Urinary bladder (tissue), 3 donors: ENCODE measurements at regions not wholly inside any gene's neighbourhood (a gene's known extent, or its start where the extent isn't known, plus 50 kb on each side); places are given as distances from the start of the nearest gene placed in this dataset.
"Not testable (repeated sequence)": the region's sequence is repeated elsewhere in the genome, so short reads cannot be mapped to it uniquely, and the experiment has no call there.

ENCODE experiments used
- DNase-seq: peaks from one replicate; pipeline ENCODE4 v3.0.0-alpha.2; 2015; ENCODE audit errors: extremely low spot score
- H3K27ac ChIP-seq: one replicate; pipeline ENCODE4 v1.5.1; 2013; ENCODE audit warnings: low read depth, mild to moderate bottlenecking, moderate library complexity
- H3K36me3 ChIP-seq: one replicate; pipeline ENCODE4 v1.6.1; 2013; ENCODE audit warnings: mild to moderate bottlenecking, moderate library complexity; ENCODE audit not compliant: insufficient read depth
- H3K4me1 ChIP-seq: one replicate; pipeline ENCODE4 v1.6.1; 2013; ENCODE audit warnings: mild to moderate bottlenecking, moderate library complexity; ENCODE audit not compliant: insufficient read depth
- H3K4me3 ChIP-seq: one replicate; pipeline ENCODE4 v1.5.1; 2013; ENCODE audit warnings: low read depth, low read length
- WGBS: extraction: QIAGEN DNeasy Blood & Tissue Kit; methylation state at CpG from one replicate; pipeline ENCODE4 v1.1.7; 2013; 5-methylcytosine and 5-hydroxymethylcytosine counted together
- donor health status: healthy with polysubstance abuse.
- donor health status: healthy.

DNA sequence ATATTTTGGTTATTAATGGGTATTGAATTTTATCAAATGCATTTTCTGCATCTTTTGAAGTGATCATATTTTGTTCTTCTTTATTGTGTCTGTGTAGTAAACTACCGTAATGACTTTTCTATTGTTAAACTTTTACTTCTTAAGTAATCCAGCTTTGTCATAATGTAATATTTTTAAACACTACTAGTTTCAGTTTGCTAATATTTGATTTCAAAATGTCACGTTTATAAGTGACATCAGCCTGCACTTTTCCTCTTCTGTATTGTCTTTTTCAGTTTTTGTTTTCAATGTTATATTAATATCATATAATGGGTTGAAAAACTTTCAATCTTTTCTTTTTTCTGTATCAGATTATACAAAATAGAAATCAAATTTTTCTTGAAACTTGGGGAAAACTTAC is 71.6 kb upstream of the ANKRD1 start:
- no peak for DNase-seq
- no peaks in the 10 kb centered on the region for H3K36me3 ChIP-seq
- H3K4me1 ChIP-seq: no peaks in the 10 kb centered on the region
- 65% methylated on average over 2 of the region's 2 CpGs for WGBS
- H3K27ac ChIP-seq: no peak overlapping the region
- no peak overlapping the region for H3K4me3 ChIP-seq

DNA sequence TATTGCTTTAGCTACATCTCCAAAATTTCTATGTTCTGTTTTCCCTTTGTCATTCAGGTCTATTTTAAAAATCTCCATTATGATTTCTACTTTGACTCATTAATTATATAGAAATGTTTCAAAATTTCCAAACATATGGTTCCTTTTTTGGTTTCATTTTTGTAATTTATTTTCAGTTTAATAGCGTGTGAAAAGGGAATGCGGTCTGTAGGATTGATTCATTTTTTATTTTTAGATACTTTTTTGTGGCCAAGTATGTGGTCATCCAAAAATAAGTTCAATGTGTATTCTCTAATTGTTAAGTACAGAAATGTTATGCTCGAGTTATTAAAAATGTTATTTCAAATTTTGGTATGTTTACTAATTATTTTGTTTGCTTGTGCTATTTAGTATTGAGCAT is 72.5 kb upstream of the ANKRD1 start:
- no peak overlapping the region for H3K27ac ChIP-seq
- no peak for DNase-seq
- 59% methylated on average over 3 of the region's 3 CpGs for WGBS
- H3K4me3 ChIP-seq: no peak overlapping the region
- no peaks in the 10 kb centered on the region for H3K36me3 ChIP-seq
- H3K4me1 ChIP-seq: no peaks in the 10 kb centered on the region

DNA sequence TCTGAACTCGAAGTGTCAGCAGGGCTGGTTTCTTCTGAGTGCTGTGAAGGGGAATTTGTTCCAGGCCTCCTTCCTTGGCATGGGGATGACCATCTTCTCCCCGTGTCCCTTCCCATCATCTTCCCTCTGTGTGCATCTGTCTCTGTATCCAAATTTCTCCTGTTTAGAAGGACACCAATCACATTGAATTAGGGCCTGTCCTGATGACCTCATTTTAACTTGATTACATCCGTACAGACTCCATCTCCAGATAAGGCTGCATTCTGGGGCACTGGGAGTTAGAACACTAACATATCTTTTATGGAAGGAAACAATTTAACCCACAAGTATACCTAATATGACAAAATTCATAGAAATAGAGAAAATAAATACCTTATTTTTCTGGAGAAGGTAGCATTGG is 76.8 kb upstream of the ANKRD1 start:
- Histone ChIP-seq H3K4me3 (no peak overlapping the region), H3K4me1 (no peaks in the 10 kb centered on the region), H3K27ac (no peak overlapping the region), H3K36me3 (no peaks in the 10 kb centered on the region)
- 79% methylated on average over 3 of the region's 3 CpGs for WGBS
- DNase-seq: no peak

DNA sequence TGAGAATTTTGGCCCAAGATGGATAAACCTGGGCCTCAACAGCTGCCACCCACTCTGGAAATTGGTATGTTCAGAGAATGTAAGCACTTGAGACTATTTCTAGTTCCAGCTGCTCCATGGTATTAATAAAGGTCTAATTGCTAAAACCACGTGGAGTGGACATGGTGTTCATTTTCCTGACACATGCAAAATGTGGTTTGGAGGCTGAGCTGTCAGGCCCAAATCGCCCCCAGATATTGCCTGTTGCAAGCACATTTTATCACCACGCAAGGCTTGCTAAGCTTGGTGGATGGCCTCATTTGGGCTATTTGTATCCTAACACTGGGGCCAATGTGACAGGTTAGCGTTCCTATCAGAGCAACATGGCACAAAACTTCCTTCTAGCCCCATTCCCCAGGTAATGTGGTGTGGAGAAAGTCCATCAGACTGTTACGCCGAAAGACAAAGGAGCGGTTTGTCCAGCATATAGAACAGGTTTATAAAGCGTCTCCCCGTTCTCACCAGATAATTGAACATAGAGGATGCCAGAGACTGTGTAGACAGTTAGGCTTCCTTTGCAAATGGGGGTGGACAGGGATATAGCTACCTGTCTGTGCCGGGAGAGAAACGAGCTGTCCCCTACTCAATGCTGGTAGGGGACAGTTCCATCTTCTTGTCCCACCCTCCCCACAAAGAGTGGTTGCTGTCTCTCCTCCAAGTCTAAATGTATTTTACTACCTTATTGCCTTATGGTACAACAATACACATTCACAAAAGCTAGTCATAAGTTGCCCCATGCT is 78.0 kb upstream of the ANKRD1 start:
- WGBS: 94% methylated on average over 11 of the region's 11 CpGs
- Histone ChIP-seq H3K27ac (no peak overlapping the region), H3K4me1 (no peaks in the 10 kb centered on the region), H3K4me3 (no peak overlapping the region), H3K36me3 (no peaks in the 10 kb centered on the region)
- DNase-seq: no peak

DNA sequence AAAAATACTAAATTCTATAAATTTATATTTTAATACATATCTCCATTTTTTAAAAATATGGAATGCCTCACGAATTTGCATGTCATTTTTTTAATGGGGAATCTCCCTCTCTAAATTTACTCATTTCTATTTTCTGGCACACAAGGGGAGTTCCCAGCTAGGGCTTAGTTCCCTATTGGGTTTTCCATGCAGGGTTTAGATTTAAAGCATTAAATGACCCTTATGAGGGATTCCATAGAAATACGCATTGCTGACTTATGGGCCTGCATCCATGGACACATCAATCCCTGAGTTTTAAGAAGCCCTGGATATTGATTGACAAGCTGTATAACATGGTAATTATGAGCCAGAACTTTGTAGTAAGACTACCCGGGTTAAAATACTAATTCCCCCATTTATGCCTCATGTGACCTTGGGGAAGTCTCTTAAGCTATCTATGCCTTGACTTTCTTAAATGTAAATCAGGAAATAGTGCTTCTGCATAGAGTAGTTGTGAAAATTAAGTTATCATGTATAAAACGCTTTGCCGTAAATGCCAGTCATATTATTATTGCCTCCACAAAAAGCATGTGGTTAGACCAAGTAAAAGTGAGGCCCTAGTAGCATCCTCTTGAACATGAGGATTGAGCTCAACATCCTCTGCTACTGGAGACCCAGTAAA is 78.8 kb upstream of the ANKRD1 start:
- H3K4me1 ChIP-seq: no peaks in the 10 kb centered on the region
- 90% methylated on average over 5 of the region's 5 CpGs for WGBS
- no peak overlapping the region for H3K4me3 ChIP-seq

DNA sequence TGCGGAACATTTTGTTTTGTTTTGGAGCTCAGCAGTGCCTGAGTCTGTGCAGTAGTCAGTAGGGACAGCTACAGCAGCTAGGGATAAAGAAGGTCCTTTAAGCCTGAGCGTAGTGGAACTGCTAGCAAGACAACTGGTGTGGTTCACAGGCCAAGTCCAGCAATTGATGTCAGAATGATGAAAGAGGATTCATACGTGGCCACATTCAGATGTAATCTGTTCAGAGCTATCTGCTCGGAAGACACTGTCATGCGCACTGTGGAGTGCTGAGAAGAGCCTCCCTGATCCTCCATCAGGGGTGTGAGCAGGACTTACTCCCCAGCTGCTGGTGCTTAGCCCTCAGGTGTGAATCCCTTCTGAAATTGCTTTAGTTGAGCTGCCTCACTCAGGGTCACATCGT is 79.6 kb upstream of the ANKRD1 start:
- H3K4me1 ChIP-seq: no peaks in the 10 kb centered on the region
- no peak overlapping the region for H3K4me3 ChIP-seq
- no peak overlapping the region for H3K27ac ChIP-seq
- no peaks in the 10 kb centered on the region for H3K36me3 ChIP-seq
- WGBS: 90% methylated on average over 6 of the region's 6 CpGs
- no peak for DNase-seq

More for the DNA sequence above, 78.8 kb upstream of the ANKRD1 start:
- no peaks in the 10 kb centered on the region for H3K36me3 ChIP-seq
- no peak overlapping the region for H3K27ac ChIP-seq
- DNase-seq: no peak

DNA sequence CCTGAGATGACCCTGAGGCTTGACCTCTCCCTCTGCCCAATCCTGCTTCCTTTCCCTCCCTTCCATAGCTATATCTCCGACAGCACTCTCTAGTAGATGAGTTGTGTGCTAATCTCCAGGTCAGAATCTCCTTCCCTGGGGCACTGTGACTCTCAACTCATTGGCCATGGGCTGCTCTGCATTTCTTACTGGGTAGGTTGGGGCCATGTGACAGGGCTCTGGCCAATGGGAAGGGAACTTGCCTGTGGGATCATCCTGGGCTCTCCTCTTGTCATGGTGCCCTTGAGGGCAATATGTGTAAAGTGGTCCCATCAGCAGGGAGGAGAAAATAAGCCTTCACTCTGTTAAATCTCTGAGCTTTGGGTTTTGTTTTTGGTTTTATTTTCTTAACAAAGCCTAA is 80.1 kb upstream of the ANKRD1 start:
- WGBS: 96% methylated on average over 1 of the region's 1 CpG
- no peak overlapping the region for H3K27ac ChIP-seq
- H3K4me3 ChIP-seq: no peak overlapping the region
- no peak for DNase-seq
- no peaks in the 10 kb centered on the region for H3K4me1 ChIP-seq
- no peaks in the 10 kb centered on the region for H3K36me3 ChIP-seq

DNA sequence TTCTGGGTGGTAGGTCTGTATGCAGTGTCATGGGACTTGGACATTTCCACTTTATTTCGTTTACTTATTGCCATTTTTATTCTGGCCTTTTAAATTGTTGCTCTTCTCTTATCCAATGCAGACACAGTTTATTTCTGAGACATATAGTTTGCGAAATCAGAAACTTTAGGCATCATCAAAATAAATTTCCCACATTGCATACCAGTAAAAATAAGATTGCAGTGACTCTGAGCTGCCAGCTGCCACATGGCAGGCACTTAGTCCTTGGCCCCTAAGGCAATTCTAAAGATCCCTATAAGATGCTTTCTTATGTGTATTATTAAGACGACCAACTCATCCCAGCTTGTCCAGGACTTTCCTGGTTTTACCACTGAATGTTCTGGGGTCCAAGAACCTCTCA is 81.8 kb upstream of the ANKRD1 start:
- H3K4me1 ChIP-seq: no peaks in the 10 kb centered on the region
- DNase-seq: no peak
- H3K27ac ChIP-seq: no peak overlapping the region
- no peak overlapping the region for H3K4me3 ChIP-seq
- no peaks in the 10 kb centered on the region for H3K36me3 ChIP-seq
- 76% methylated on average over 3 of the region's 3 CpGs for WGBS

DNA sequence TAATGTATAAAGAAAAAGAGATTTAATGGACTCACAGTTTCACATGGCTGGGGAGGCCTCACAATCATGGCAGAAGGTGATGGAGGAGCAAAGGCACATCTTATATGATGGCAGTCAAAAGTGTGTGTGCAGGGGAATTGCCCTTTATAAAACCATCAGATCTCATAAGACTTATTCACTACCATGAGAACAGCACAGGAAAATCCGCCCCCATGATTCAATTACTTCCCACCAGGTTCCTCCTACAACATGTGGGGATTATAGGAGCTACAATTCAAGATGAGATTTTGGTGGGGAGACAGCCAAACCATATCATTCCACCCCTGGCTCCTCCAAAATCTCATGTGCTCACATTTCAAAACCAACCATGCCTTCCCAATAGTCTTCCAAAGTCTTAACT is 82.5 kb upstream of the ANKRD1 start:
- not testable (repeated sequence) for H3K4me1 ChIP-seq, H3K4me3 ChIP-seq, H3K36me3 ChIP-seq, H3K27ac ChIP-seq, DNase-seq
- 96% methylated on average over 1 of the region's 1 CpG for WGBS

DNA sequence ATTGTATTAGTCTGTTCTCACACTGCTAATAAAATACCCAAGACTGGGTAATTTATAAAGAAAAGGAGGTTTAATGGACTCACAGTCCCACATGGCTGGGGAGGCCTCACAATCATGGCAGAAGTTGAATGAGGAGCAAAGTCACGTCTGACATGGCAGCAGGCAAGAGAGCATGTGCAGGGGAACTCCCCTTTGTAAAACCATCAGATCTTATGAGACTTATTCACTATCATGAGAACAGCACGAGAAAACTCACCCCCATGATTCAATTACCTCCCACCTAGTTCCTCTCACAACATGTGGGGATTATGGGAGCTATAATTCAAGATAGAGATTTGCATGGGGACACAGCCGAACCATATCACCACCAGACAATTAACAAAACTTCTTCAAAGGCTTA is 84.4 kb upstream of the ANKRD1 start:
- H3K4me1 ChIP-seq, H3K27ac ChIP-seq, H3K36me3 ChIP-seq, H3K4me3 ChIP-seq, DNase-seq: not testable (repeated sequence)
- WGBS: 70% methylated on average over 3 of the region's 3 CpGs

DNA sequence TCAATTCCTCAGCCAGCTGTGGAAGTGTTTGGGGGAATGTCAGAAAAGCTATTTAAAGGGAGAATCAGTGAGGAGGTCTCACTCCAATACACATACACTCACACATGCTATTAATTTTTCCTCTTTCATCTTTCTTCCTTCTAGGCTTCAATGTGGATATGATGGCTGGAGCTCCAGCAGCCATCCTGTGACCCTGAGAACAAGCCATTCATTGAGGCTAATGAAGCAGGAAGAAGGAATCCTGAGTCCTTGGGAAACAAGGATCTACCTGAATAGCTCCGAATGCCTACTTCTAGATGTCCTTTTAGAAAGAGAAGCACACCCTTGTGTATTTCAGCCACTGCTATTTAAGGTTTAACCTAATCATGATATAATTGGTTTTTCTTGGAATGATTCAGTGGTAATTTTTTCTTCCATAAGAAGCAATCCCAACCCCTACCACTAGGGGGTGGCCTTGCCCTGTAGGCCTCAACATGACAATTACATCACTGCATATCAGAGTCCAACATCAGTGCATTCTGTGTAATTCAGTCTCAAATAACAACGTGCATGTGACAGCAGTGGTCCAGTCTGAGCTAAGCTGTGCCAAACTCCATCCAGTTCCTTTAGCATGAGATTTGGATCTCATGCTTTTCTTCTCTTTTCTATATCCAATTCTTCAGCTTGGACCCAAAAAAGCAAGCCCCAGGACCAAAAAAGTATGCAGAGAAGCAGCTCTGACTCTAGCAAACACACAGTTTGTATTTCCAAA is 85.3 kb upstream of the ANKRD1 start:
- no peak overlapping the region for H3K4me3 ChIP-seq
- no peaks in the 10 kb centered on the region for H3K4me1 ChIP-seq
- 29% methylated on average over 2 of the region's 2 CpGs for WGBS
- peak; percentile 48 for DNase-seq
- H3K36me3 ChIP-seq: no peaks in the 10 kb centered on the region
- H3K27ac ChIP-seq: no peak overlapping the region

DNA sequence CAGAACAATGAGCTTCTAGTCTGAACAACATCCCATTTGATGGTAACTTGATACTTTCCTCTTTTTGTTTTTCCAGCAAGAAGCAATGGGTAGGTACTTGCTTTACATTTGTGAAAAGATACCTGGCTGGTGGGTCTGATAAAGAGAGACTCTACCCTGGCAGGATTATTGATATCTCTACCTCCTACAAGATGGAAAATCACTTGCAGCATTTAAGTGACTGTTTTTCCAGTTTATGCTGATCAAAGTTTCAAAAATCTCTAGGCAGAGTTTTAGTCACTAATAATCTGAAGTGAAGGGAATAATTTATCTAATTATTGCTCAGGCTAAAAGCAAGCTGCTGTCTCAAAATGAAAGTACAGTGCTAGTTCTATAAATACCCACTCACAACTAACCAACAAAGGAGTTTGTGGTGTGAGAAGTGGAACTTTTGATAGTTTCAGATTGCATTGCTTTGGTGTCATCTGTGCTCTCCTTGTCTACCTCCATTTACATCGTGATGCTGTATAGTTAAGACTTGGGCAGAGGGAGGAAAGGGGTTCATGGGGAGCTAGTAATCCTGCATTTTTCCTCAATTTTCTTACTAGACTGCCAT is 86.0 kb upstream of the ANKRD1 start:
- Histone ChIP-seq H3K4me3 (no peak overlapping the region), H3K27ac (no peak overlapping the region), H3K4me1 (no peaks in the 10 kb centered on the region), H3K36me3 (no peaks in the 10 kb centered on the region)
- DNase-seq: no peak
- 74% methylated on average over 1 of the region's 1 CpG for WGBS

DNA sequence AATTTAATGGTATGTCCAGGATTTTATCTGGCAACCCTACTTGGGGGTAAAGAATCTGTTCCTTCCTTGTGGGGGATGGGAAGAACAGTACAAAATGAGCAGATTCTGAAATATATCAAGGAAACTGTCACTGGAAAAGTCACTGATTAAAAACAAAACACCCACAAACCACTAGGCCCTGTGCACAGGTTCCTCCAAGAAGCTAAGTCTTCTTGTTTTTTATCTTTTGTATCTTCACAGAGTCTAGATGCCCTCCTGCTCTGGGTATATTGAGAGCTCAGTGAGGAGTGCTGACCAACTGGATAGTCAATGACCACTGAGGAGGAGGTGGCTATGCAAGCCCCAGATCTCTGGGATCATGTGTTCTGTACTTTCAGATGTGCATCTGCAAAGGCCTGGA is 86.8 kb upstream of the ANKRD1 start:
- Histone ChIP-seq H3K36me3 (no peaks in the 10 kb centered on the region), H3K4me3 (no peak overlapping the region), H3K4me1 (no peaks in the 10 kb centered on the region), H3K27ac (no peak overlapping the region)
- no peak for DNase-seq

DNA sequence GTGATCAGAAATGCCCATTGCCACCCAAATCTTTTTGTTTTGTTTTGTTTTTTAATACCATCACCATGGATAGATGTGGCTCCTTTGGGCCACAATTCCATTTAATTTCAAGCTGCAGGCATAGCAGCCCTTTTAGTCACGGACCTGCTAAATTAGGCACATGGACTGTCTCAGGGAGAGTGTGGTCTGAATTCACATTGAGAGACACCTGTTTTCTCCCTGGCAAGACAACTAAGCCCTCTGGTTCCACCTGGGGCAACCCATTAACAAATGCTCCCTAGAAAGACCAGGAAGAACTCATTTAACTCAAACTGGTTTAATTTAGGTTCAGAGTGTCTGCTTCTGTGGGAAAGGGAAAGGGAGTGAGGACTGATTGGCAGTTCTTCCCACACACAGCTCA is 88.2 kb upstream of the ANKRD1 start:
- DNase-seq: no peak
- Histone ChIP-seq H3K27ac (no peak overlapping the region), H3K36me3 (no peaks in the 10 kb centered on the region), H3K4me1 (no peaks in the 10 kb centered on the region), H3K4me3 (no peak overlapping the region)
- WGBS: 97% methylated on average over 1 of the region's 1 CpG
